A549 (cell line): ENCODE measurements at regions not wholly inside any gene's neighbourhood (a gene's known extent, or its start where the extent isn't known, plus 50 kb on each side); places are given as distances from the start of the nearest gene placed in this dataset.

ENCODE experiments used
- ATAC-seq, 2 experiments: fragments of 200-7000 bp in 1 of 2; fragments of >200 bp in 1 of 2; cut with Nextera tagmentation in 1 of 2; cut with Tn5 transposase in 1 of 2; 3 replicates each; pipeline versions ENCODE4 v1.8.0 to v1.9.1; 2018 to 2020; ENCODE audit warnings: mild to moderate bottlenecking in 1 of 2, moderate library complexity in 1 of 2
- CTCF ChIA-PET: fragments of 300-600 bp; sonication (Branson Sonifier 250); formaldehyde crosslinking; extraction: SDS; loops from one replicate; lab custom pipeline; 2021; ENCODE audit warnings: antibody characterized with exemption, inconsistent platforms; lab: Yijun Ruan, JAX
- POLR2A ChIA-PET: fragments of 350-600 bp; formaldehyde crosslinking; extraction: SDS; loops from one replicate; lab custom pipeline; 2021; ENCODE audit warnings: antibody characterized with exemption, inconsistent platforms; lab: Yijun Ruan, JAX
- DNase-seq, 2 experiments: peaks; one replicate each; pipeline versions ENCODE4 v3.0.0 to v3.0.0-alpha.2; 2011 to 2016; ENCODE audit warnings: low read depth in 1 of 2, low spot score in 1 of 2
- FAIRE-seq: peaks from 2 replicates; lab custom pipeline; 2011; peaks lifted over from hg19 to GRCh38; lab: Jason Lieb, UNC
- H3K27ac ChIP-seq, 2 experiments: fragments of >200 bp; sonication (Bioruptor Twin); formaldehyde crosslinking; 3 replicates each; pipeline ENCODE4 v1.5.1; 2016 to 2017
- H3K4me1 ChIP-seq: fragments of >200 bp; sonication (Bioruptor Twin); formaldehyde crosslinking; 3 replicates; pipeline ENCODE4 v1.6.1; 2016
- H3K4me2 ChIP-seq: fragments of >200 bp; sonication (Bioruptor Twin); formaldehyde crosslinking; 3 replicates; pipeline ENCODE4 v1.6.1; 2016
- H3K4me3 ChIP-seq: fragments of >200 bp; sonication (Bioruptor Twin); formaldehyde crosslinking; 3 replicates; pipeline ENCODE4 v1.5.1; 2016
- H3K9me3 ChIP-seq: fragments of >200 bp; sonication (Bioruptor Twin); formaldehyde crosslinking; 3 replicates; pipeline ENCODE4 v1.6.1; 2016
- CBX2 ChIP-seq: fragments of 200-600 bp; sonication (generic); IDR thresholded peaks from 2 replicates; pipeline ENCODE4 v1.6.1; 2016; ENCODE audit warnings: low read depth, mild to moderate bottlenecking, borderline replicate concordance
- CBX8 ChIP-seq: fragments of 200-600 bp; sonication (generic); IDR thresholded peaks from 2 replicates; pipeline ENCODE4 v1.6.1; 2016
- CEBPB ChIP-seq, 2 experiments: fragments of >200 bp in 1 of 2; sonication (Bioruptor Twin) in 1 of 2; formaldehyde crosslinking in 1 of 2; IDR thresholded peaks; 2 replicates each; pipeline ENCODE4 v1.6.1; 2012 to 2016
- CTCF ChIP-seq: fragments of >200 bp; sonication (Bioruptor Twin); formaldehyde crosslinking; IDR thresholded peaks from 3 replicates; pipeline ENCODE4 v1.5.1; 2016
- EHF ChIP-seq: fragments of 250-450 bp; sonication (Bioruptor Pico); IDR thresholded peaks from 2 replicates; pipeline ENCODE4 v1.5.0; 2020; ENCODE audit warnings: mild to moderate bottlenecking
- FOSL2 ChIP-seq, 2 experiments: fragments of 450-650 bp in 1 of 2; fragments of >200 bp in 1 of 2; sonication (Bioruptor Twin) in 1 of 2; formaldehyde crosslinking; IDR thresholded peaks; 2 replicates each; pipeline versions ENCODE4 v1.5.0 to v1.6.1; 2016 to 2020; ENCODE audit warnings: mild to moderate bottlenecking in 1 of 2, moderate library complexity in 1 of 2
- HOXA7 ChIP-seq: fragments of 250-450 bp; sonication (Bioruptor Pico); IDR thresholded peaks from 2 replicates; pipeline ENCODE4 v1.5.0; 2020; ENCODE audit warnings: mild to moderate bottlenecking, moderate library complexity
- HOXB5 ChIP-seq: fragments of 250-450 bp; sonication (Bioruptor Pico); IDR thresholded peaks from 2 replicates; pipeline ENCODE4 v1.5.0; 2020; ENCODE audit warnings: mild to moderate bottlenecking, moderate library complexity
- JUN ChIP-seq, 2 experiments: fragments of >200 bp; sonication (Bioruptor Twin); formaldehyde crosslinking; IDR thresholded peaks; 2 replicates in 1 of 2; 3 replicates in 1 of 2; pipeline ENCODE4 v1.6.1; 2016 to 2017
- KDM5A ChIP-seq: fragments of 200-600 bp; sonication (generic); IDR thresholded peaks from 2 replicates; pipeline ENCODE4 v1.6.1; 2016; ENCODE audit warnings: antibody characterized with exemption, mild to moderate bottlenecking
- MYC ChIP-seq: IDR thresholded peaks from 2 replicates; pipeline ENCODE4 v1.6.1; 2012; ENCODE audit warnings: mild to moderate bottlenecking, inconsistent platforms, low read length, improper control_type of control experiment, borderline replicate concordance
- PHF8 ChIP-seq: fragments of 200-600 bp; sonication (generic); IDR thresholded peaks from 2 replicates; pipeline ENCODE4 v1.6.1; 2016; ENCODE audit warnings: low read depth, mild to moderate bottlenecking, antibody characterized with exemption, moderate library complexity, borderline replicate concordance
- POLR2AphosphoS2 ChIP-seq: conservative IDR thresholded peaks from 2 replicates; pipeline ENCODE4 v1.6.1; 2012; ENCODE audit warnings: low read length, improper control_type of control experiment, inconsistent platforms
- RCOR1 ChIP-seq: fragments of 150-350 bp; IDR thresholded peaks from 2 replicates; pipeline ENCODE4 v1.6.1; 2014; ENCODE audit warnings: antibody characterized with exemption, low read length, low read depth
- ZNF302 ChIP-seq: fragments of 250-450 bp; sonication (Bioruptor Pico); IDR thresholded peaks from 2 replicates; pipeline ENCODE4 v1.9.0; 2021; ENCODE audit warnings: inconsistent platforms, mild to moderate bottlenecking, moderate library complexity
- WGBS: methylation state at CpG from one replicate; pipeline ENCODE4 v1.1.6; 2017; ENCODE audit errors: missing lambda C conversion rate; 5-methylcytosine and 5-hydroxymethylcytosine counted together
- TF ChIP-seq, protein P1 (sequence below): fragments of 250-450 bp; sonication (Bioruptor Pico); IDR thresholded peaks from 2 replicates; pipeline ENCODE4 v1.5.0; 2020; ENCODE audit warnings: low read depth, mild to moderate bottlenecking, moderate library complexity
- TF ChIP-seq, protein P2 (sequence below): IDR thresholded peaks from 2 replicates; pipeline ENCODE4 v1.6.1; 2012

- Histone ChIP-seq H3K4me3 (no peak overlapping the region), H3K4me2 (no peak overlapping the region), H3K9me3 (no peaks in the 10 kb centered on the region), H3K27ac (peak overlapping the region in 1 of 2 experiments; percentile 48; a peak in 1 of 6 replicates), H3K4me1 (no peaks in the 10 kb centered on the region)
- 76% methylated on average over 6 of the region's 6 CpGs for WGBS
- ChIA-PET CTCF (interaction anchor here (0.7 to 1.1 kb wide), 2 partner anchors 10 to 964 kb away, joined by 3 to 5 read pairs; no protein-coding TSS in a partner anchor), POLR2A (no interaction called here)
- TF ChIP-seq FOSL2 (IDR thresholded peaks at IDR 0.05) (no peak), FOSL2 (CRISPR knock-in tag; IDR thresholded peaks at IDR 0.05) (no peak), POLR2AphosphoS2 (no peak), ZNF302 (no peak), HOXA7 (CRISPR knock-in tag) (no peak), MYC (no peak)
- no peak for DNase-seq
- FAIRE-seq = no peak
- no peak for ATAC-seq
These were observed 49.8 kb downstream of the ABCC12 start for GRCh38 chr16:48105976-48106375.

DNA sequence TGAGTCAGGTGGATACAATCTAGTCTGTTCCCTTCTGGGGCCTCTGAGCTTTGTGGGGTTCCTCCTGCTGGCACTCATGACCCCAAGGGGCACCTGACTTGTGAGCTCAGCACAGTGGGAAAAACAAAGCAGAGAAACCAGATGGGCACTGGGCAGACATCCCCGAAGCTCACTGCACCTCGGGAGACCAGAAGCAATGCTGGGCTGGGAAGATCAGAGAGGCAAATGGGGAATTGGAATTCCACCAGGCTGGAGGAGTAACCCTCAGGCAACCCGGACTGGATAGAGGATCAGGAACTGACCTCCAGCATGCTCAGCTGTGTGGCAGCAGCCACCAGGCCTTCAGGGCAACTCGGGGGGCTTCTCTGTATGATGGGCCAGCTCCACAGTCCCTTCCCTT lies 50.3 kb downstream of the ABCC12 start:
- no peak overlapping the region for H3K4me3 ChIP-seq
- TF ChIP-seq PHF8 (no peak), HOXB5 (no peak), EHF (no peak), KDM5A (no peak), CTCF (no peak), CBX2 (no peak), HOXA7 (CRISPR knock-in tag) (no peak)
- TF ChIP-seq, all 56 proteins: peak for 0
- FAIRE-seq = no peak
- H3K4me1 ChIP-seq = no peaks in the 10 kb centered on the region
- ATAC-seq = no peak
- POLR2A ChIA-PET = no interaction called here
- H3K4me2 ChIP-seq = no peak overlapping the region
- 58% methylated on average over 4 of the region's 4 CpGs for WGBS
- H3K27ac ChIP-seq = peak overlapping the region in 1 of 2 experiments; percentile 48; a peak in 1 of 6 replicates
- no peak for DNase-seq
- CTCF ChIA-PET = interaction anchor here (0.7 to 1.1 kb wide), 3 partner anchors 10 to 964 kb away, joined by 3 to 5 read pairs (median 3); no protein-coding TSS in a partner anchor
- H3K9me3 ChIP-seq = no peaks in the 10 kb centered on the region

DNA sequence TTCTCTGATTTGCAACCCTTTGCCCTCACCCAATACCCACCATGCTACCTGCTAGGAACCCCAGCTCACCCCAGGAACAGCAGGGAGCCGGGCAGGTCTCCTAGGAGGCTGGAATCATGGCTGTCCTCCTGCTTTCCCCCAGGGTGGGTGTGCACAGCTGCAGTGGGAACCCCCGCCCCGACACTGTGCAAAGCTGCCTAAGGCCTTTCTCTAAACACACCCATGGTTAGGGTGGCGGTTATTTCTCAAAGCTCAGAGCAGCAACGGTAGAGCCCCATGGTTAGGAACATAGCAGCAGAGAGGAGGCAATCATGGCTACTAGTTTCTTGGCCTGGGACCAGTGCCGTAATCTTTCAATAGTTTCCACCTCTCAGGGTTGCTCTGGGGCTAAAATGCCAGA lies 52.2 kb downstream of the ABCC12 start:
- Histone ChIP-seq H3K27ac (no peak overlapping the region), H3K4me3 (no peak overlapping the region), H3K9me3 (no peaks in the 10 kb centered on the region), H3K4me2 (no peak overlapping the region), H3K4me1 (no peaks in the 10 kb centered on the region)
- ChIA-PET POLR2A (no interaction called here), CTCF (interaction anchor here (1.7 to 2.4 kb wide), 2 partner anchors 10 to 13 kb away, joined by 4 to 6 read pairs; no protein-coding TSS in a partner anchor)
- 75% methylated on average over 6 of the region's 6 CpGs for WGBS
- TF ChIP-seq JUN (IDR thresholded peaks at IDR 0.05) (no peak), CBX2 (no peak), HOXB5 (no peak), CBX8 (no peak), RCOR1 (no peak), FOSL2 (IDR thresholded peaks at IDR 0.05) (no peak), FOSL2 (CRISPR knock-in tag; IDR thresholded peaks at IDR 0.05) (no peak), CEBPB (IDR thresholded peaks at IDR 0.05) (no peak), MYC (no peak)
- TF ChIP-seq, protein P1, sequence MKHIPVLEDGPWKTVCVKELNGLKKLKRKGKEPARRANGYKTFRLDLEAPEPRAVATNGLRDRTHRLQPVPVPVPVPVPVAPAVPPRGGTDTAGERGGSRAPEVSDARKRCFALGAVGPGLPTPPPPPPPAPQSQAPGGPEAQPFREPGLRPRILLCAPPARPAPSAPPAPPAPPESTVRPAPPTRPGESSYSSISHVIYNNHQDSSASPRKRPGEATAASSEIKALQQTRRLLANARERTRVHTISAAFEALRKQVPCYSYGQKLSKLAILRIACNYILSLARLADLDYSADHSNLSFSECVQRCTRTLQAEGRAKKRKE = no peak
- TF ChIP-seq, protein P2, sequence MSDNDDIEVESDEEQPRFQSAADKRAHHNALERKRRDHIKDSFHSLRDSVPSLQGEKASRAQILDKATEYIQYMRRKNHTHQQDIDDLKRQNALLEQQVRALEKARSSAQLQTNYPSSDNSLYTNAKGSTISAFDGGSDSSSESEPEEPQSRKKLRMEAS = no peak
- ATAC-seq (no peak), DNase-seq (no peak), FAIRE-seq (no peak)
